HG03571 (cell line): ENCODE measurements at regions not wholly inside any gene's neighbourhood (a gene's known extent, or its start where the extent isn't known, plus 50 kb on each side); places are given as distances from the start of the nearest gene placed in this dataset.
A peak's percentile ranks its signal among the peaks of the same experiment; 100 is the strongest.

Experiments used
- ATAC-seq: cut with Tn5 transposase; IDR thresholded peaks from one replicate; pipeline ENCODE4 v1.9.1; 2021; ENCODE audit not compliant: unreplicated experiment

DNA sequence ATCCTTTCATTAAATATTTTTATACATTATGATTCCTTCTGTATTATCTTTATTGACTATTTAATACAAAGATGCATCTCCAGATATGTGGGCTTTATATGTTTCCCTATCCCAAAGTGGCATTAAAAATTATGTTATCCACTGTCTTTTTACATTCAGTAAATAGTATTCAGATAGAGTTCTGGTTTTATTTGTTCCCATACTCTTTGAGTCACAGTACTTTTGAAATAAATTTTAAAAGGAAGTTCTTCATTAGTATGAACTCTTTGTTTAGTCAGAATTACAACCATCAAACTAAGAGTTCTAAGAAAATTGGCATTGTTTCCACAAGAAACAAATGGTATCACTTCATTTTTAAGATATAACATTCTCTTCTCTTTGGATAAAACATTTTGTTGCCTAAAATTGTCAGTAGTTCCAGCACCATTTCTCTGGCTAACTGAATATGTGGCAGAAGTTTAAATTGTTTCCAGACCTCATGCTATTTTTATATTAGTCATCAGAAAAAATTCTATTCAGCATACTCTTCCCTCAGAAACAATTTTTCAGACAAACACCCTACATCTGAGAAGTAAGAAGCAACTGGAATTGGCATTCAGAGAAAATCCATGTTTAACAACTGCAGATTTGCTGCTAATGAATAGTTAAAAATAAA is 88.5 kb upstream of the COL5A2 start:
- ATAC-seq: no peak

DNA sequence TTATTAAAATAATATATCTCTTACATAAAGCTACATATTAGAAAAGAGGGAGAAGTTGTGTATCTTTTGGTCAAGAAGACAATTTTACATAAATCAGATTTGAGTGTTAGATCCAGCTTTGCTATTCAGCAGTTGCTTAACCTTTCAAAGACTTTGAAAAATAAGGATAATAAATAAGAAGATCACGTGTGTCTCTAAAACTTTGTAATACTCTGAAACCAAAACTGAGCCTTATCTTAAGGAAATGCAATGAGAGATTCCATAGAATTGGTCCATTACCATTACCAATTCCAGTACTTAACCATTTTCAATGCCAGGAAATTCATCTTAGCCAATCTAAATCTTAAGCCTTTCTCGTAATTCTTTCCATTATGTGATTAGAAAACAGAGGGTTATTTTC is 89.2 kb upstream of the COL5A2 start:
- no peak for ATAC-seq

DNA sequence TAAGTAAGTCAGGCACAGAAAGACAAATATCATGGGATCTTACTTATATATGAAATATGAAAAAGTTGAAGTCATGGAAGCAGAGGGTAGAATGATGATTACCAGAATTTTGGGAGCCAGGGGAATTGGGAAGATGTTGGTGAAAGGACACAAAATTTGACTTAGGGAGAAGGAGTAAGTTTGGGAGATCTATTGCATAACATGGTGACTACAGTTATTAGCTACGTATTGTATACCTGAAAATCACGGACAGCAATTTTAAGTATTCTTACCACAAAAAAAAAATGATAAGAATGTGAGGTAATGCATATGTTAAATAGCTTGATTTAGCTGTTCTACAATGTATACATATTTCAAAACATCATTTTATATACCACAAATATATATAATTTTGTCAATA is 94.2 kb upstream of the COL5A2 start:
- no peak for ATAC-seq

DNA sequence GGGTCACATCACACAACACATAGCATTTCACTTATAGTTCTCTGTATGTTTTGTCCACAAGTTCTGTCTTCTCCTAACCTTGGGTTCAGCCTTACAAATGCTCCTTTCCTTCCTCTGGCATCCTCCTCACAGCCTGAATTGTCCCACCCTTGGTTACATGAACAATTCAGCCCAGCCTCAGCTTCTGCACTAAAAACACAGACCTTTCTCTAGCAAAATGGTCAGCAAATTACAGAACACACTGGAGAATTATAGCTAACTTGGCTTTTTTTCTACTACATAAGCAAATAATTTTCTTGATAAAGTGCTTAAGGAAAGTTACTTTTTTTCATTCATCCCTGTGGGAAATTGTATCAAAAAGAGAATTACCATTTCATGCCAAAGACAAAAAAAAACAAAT is 94.8 kb upstream of the COL5A2 start:
- no peak for ATAC-seq

DNA sequence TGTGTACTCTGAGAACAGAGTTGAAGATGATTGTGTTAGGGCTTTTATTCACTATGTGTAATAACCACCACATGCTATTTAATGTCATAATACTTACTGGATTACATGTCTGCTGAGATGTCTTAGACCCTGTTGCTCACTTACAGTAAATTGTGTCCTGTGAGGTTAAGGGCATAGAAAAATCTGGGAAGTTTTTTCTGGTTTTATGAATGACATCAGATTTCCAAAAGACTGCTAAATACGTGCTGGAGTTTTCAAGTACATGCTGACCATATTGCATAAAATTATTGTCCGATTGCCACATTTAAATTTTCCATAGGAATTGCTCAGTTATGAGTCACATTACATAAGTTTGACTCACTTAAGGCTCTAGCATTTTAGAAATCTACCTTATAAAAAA is 96.7 kb upstream of the COL5A2 start:
- ATAC-seq: no peak

DNA sequence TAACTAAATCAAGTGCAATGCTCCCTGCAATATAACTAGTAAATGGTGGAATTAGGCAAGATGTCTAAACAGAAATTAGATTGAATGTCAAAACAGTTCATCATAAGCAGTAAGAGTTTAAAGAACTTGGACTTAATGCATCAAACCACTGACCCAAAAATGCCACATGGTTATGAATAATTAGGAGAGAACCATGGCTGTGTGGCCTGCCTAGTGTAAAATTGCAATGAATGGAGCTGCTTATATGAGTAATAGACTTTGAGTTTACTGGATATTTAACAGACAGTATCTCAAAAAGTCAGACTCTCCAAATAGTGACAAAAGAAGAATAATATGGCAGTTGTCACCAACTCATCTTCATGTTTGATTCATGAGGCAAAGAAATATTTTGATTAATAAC is 101.6 kb upstream of the COL5A2 start:
- ATAC-seq: no peak

DNA sequence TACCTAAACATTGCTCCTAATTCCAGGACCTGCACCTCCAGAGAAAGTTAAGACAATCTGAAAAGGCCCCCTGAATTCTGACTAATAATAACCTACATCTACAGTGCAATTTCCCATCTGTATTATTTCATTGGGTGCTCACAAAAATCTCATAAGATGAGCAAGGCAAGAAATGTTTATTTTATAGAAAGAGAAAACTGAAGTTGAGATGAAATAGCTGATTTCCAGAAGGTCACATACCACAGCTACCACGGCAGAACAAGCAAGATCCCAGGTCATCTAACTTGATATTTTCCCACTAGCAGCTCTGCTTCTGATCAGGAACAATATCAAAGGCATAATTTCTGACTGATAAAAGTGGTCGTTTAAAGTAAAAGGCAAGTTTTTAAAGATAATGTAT is 105.8 kb upstream of the COL5A2 start:
- ATAC-seq: no peak

DNA sequence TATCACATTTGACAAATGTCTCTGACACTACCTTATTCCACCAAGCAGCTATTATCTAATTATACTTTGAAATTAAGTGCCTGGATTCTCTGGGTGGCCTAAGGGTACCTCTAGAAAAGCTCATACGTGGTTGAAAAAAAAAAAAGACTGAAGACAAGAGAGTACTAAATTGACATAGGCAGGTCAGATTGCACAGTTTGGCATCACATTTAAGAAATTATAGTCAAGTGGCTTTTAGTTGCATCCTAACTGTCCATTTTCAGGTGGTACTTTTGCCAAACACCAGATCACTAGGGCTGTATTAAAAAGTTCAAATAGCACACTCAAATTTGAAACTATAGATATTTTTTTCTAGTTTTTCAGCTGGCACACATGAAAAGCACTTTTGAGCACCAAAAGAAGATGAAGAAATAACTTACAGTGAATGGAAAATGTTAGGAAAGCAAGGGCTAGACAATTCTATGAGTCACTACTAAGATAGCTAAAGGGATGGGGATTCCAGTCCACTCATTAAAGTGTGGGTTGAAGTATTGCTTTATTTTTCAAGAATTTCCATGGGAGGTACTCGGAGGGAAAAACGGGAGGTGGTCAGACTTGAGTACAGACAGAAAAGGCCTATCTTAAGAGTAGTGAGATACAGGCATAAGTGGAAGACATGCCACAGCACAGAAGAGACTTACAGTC is 106.5 kb upstream of the COL5A2 start:
- ATAC-seq: no peak

GRCh38 chr2:189287363-189287762 is 107.8 kb upstream of the COL5A2 start:
- ATAC-seq: no peak

DNA sequence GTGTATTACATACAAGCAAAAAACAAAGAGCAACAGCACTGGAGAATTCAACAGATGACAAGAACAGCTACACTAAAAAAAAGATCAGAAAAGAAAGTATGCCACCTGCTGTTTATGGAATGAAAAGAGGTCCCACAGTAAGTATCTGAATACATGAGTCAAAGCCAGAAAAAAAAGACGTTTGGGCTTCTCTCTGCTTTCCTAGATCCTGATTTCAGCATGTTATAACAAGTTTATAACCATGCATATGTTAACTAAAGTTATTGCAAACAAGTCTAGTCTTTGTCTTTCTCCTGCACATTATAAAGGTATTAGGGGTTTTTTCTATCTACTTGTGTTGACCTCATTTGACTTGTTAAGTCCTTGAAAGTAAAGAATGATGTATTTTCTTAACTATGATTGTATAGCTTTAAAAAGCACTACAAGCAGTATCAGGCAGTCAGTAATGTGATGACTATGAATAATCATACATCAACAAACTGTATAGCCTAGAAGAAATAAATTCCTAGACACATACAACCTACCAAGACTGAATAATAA is 108.5 kb upstream of the COL5A2 start:
- ATAC-seq: peak; percentile 76

- no peak for ATAC-seq
Measured at GRCh38 chr2:189291460-189291859, 111.9 kb upstream of the COL5A2 start.

DNA sequence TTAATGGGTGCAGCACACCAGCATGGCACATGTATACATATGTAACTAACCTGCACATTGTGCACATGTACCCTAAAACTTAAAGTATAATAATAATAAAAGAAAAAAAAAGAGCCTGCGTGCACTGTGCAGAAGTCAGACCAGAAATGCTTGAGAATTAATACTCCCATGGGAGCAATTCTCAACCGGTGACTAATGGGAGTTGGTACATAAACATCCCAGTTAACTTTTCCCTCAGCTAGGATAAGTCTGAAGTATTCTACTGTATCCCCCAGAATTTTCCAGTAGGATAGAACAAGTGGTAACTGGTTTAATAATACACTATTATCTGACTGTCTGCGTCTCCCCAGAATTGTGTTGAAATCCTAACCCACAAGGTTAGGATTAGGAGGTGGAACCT is 113.6 kb upstream of the COL5A2 start:
- no peak for ATAC-seq

DNA sequence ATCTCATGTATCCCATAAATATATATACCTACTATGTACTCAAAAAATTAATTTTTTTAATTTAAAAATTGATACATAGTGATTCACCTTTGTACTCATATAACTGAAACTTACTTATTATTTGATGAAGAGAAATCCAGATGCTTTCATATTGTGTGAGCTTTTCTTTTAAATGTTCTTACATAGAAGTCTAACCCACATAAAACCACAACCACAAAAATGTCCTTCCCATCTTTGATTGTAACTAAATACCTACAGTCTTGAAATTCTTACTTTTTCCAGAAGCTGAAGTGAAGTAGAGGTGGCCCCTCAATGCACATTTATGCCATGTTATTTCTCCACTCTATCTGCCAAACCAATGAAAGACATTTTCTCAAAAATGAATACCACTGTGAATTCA is 117.9 kb upstream of the COL5A2 start:
- ATAC-seq: no peak

DNA sequence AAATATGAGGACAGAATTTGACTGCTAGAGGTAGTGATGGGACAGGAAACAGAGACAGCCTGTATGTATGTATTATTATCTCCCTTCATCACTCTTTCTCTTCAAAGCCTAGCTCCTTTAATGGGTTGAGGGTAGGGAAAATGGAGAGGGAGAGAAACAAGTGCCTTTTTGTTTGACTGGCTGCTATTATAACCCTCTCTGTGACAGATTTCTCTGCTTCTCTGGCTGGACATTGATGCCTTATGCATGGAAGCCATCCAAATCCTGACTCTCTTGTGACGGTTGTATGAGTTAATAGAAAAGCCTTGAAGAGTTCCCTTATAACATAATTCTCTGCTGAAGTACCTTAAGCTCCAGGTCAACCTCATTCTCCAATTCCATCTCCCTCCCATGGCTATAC is 118.5 kb upstream of the COL5A2 start:
- ATAC-seq: no peak

GRCh38 chr2:189298481-189298880 is 118.9 kb upstream of the COL5A2 start:
- no peak for ATAC-seq

- no peak for ATAC-seq
Measured at GRCh38 chr2:189299974-189300373, 120.4 kb upstream of the COL5A2 start.

DNA sequence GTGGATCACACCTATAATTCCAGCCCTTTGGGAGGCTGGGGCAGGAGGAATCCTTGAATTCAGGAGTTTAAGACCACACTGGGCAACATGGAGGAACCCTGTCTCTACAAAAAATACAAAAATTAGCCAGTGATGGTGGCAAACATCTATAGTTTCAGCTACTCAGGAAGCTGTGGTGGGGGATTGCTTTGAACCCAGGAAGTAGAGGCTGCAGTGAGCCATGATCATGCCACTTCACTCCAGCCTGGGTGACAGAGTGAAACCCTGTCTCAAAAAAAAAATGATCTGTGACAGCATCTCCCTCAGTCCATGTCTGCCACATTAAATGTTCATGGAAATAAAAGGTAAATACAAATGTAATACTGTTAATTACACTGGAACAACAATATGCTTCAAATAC is 121.4 kb upstream of the COL5A2 start:
- no peak for ATAC-seq

DNA sequence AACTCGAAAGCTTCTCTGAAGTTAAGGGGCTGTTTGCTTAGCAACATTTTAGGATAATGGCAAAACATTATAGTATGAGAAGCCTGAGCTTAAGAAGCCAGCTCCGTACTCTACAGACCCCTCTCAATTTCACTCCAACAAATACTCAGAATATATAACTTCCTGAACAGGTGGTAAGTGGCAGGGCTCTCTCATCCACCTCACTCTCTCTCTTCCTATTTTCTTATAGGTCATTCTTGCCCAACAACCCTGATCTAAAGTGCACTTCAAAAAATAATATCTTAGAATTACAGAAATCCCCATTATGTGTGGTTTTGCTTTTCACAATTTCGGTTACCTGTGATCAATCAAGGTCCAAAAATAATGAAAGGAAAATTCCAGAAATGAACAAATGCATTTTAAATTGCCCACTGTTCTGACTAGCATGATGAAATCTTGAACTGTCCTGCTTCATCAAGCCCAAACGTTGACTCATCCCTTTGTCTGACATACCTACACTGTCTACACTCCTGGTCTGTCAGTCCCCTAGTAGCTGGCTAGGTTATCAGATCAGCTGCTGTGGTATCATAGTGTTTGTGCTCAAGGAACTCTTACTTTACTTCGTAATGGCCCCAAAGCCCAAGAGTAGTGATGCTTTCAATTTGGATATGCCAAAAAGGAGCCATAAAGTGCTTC is 122.8 kb upstream of the COL5A2 start:
- no peak for ATAC-seq

- no peak for ATAC-seq
Measured at GRCh38 chr2:189304360-189304759, 124.8 kb upstream of the COL5A2 start.

DNA sequence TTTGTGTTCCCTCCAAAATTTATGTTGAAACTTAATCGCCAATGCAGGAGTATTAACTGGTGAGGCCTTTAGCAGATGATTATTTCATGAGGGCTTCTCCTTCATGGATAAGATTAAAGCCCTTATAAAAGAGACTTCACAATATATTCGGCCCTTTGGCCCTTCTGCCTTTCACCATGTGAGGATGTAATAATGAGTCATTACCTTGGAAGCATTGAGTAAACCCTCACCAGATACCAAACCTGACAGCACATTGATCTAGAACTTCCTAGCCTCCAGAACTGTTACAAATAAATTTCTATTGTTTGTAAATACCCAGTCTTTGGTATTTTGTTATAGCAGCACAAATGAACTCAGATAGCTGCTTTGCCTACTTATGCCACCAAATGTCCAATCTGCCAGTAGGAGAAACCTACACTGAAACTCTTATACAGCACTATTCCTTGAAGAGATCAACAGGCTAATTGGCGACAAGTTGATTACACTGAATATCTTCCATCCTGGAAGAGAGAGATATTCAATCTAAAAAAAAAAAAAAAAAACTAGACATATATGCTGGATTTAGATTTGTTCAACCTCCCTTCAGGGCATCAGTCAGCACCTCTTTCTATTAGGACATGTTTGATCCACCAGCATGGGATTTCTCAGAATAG is 125.9 kb upstream of the COL5A2 start:
- ATAC-seq: no peak

DNA sequence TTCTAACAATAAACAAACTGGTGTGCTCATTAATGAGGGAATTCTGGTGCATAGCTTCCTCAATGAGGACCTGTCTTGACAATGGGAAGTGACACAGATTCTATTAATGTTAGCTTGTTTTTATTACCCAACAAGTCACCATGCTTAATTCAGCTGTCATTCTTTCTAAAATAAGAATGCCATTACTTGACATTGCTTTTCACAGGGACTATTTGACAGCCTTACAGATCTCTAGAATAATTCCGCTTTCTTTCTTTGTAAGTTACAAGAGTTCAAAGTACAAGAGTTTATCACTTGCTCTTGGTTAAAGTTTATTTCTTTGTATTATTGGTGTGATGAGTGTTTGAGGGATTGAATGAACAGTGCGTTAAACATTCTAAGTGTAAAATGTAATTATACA is 127.0 kb upstream of the COL5A2 start:
- ATAC-seq: no peak
